ENCODE measurements at regions not wholly inside any gene's neighbourhood (a gene's known extent, or its start where the extent isn't known, plus 50 kb on each side); places are given as distances from the start of the nearest gene placed in this dataset.
A peak's percentile ranks its signal among the peaks of the same experiment; 100 is the strongest.

- no peak for DNase-seq
Measured at GRCh38 chr3:24646790-24647189, 152.1 kb upstream of the THRB start.

- no peak for DNase-seq
Measured at GRCh38 chr3:24648063-24648462, 153.4 kb upstream of the THRB start.

DNA sequence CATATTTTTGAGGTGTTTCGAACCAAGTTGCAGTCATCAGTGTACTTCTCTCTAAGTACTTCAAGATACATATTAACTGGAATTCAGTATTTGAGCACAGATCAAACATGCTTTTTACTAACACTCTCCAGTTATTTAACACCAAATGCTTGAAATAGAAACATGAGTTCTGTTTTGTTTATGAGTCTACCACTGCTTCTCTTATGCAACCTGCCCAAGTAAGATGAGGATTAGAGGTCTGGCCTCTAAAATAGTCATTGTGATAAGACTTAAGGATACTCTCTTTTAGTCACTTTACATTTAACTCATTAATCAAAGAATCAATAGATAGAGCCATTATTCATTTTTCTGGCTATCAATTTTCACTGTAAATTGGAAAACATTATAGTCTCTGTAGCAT, 156.2 kb upstream of the THRB start:
- DNase-seq, result no peak

DNA sequence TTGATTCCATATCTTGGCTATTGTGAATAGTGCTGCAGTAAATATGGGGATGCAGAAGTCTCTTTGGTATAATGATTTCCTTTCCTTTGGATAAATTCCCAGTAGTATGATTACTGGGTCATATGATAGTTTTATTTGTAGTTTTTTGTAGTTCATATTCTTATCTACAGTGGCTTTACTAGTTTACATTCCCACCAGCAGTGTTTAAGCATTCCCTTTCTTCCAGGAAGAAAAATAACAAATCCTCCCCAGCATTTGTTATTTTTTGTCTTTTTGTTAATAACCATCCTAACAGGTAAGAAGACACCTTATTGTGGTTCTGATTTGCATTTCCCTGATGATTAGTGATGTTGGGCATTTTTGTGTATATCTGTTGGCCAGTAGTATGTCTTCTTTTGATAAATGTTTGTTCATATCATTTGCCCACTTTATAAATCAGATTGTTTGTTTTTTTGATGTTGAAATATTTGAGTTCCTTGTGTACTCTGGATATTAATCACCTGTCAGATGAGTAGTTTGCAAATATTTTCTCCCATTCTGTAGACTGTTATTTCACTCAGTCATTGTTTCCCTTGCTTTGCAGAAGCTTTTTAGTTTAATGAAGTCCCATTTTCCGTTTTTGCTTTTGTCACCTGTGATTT, 163.3 kb upstream of the THRB start:
- DNase-seq, result no peak

GRCh38 chr3:24661175-24661584, 166.5 kb upstream of the THRB start:
- no peak for DNase-seq

- DNase-seq, result no peak
Measured at GRCh38 chr3:24662449-24663345, 168.0 kb upstream of the THRB start.

GRCh38 chr3:24663406-24663805, 168.8 kb upstream of the THRB start:
- no peak for DNase-seq

DNA sequence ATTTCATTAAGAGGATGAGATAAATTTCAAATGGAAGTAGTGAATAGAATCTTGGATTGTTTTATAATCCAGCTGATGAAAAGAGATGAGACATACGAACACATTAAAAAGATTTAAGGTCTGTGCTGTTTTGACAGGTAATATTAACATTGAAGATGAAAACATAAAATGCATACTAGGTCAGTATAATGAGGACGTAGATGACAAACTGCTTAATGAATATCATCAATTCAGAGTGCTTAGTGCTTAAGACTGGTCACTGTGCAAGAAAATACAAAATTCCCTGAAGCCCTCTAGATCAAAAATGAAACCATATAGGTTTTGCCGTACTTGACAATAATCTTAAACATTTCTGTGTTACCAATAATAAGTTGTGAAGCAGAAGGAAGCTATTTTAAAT, 173.4 kb upstream of the THRB start:
- no peak for DNase-seq

DNA sequence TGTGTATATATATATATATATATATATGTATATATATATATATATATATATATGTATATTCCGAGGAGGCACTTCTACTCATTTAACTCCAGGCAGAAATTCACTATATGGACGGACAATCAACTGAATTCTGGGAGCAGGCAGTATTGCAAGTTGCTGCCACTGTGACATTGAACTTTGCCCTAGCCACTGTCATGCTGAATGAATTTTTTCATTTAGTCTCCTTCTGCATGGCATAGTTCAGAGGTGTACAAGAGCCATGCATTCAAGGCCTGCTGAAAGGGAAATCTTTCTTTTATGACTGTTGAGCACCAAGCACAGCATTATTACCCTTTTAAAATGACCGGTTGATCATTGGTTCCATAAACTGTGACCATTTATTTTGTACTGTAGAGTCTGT, 176.2 kb upstream of the THRB start:
- DNase-seq, result no peak

DNA sequence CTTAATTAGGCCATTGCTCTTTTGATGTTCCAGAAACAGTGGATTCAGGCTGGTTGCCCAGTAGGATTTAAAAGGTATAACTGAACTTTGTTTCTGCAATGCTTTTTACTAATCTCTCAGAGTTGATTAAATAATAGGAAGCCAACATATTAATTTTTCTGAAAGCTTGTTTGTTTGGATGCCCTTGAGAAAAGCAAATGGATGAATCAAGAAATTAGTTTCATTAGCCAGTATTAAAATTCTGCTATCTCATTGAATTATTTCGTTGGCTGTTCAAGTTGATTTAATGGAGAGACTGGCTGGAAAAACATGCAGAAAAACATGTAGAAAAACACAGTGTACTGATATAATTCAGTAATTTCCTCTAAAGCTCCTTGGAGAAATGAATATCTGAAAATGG, 178.9 kb upstream of the THRB start:
- DNase-seq, result no peak

DNA sequence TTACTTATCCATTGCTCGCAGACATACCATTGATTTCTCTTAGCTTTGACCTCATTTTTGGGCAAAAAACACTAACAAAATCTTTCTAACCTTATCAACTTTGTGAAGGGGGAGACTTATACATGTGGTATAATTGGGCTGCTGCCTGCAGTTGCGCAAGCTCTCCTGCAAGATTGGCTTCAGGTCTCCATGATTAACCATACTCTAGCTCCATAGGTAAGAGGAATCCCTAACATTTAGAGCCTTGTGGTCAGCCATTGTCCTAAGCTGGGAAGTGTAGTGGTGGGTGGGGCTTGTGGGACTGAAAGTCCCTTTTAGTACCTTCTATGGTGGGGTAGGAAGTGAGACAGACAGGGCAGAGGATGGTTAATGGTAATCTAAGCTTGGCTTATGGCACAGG, 179.6 kb upstream of the THRB start:
- DNase-seq, result no peak

GRCh38 chr3:24678021-24678420, 183.4 kb upstream of the THRB start:
- no peak for DNase-seq

GRCh38 chr3:24678421-24678865, 183.8 kb upstream of the THRB start:
- DNase-seq, result peak; percentile 96

DNA sequence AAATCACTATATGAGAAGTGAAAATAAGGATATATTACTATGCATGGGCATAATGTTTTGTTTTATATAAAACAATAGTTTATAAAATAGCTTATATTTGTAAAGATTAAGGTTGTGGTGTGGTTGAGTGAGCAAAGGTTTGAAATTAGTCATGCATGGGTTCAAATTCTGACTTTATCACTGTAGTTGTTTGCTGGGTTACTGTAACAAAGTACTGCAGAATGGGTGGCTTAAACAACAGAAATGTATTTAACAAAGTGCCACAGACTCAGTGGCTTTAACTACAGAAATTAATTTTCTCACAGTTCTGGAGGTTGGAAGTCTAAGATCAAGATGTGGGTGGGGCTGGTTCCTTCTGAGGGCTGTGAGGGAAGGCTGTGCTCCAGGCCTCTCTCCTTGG, 184.8 kb upstream of the THRB start:
- no peak for DNase-seq

DNA sequence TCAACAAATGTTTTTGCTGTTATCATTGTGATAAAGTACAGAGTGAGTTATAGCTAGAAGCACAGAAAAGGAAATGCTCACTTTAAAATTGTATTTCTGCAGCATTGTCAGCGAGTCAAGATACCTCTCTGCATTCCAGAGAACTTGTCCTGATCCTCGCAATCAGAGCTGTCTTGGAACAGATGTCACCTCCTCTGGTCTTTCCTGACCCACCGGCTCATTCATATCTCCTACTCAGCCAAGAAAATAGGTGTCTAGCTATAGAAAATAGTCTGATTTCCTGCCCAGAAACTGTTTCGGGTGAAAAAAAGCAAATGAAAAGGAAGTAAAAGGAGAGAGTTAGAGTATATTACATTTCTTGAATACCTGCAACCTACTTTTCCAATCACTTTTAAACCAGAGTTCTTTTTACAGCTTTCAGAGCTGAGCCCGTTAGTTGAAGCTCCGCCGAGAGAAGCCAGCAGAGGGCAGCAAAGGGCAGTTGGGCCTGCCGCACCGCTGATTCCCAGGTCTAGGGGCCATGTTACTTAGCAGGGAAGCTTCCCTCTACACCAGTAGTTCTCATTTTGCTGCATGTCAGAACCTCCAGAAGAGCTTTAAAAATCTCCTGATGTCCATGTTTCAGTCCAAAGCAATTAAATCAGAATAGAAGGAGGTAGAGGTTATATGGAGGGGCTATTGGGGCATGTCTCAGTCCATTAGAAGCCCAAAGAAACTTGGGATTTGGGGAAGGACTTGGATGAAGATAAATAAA, 185.7 kb upstream of the THRB start:
- peak; percentile 53 for DNase-seq

DNA sequence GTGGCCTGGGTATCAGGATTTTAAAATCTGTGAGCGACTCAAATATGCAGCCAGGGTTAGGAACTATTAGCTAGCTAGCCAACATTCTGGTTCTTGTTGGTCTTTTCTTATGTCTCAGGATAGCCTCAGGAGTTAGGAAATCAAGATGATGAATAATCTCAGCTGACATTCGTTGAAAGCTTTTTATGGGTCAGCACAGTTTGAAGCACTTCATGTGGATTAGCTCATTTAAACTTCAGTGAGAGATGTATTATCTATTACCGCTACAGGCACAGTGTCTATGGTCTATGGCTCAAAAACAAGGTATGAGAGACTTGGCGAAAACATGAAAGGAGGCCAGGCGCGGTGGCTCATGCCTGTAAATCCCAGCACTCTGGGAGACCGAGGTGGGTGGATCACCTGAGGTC, 187.5 kb upstream of the THRB start:
- DNase-seq, result peak; percentile 93

- DNase-seq, result peak; percentile 76
Measured at GRCh38 chr3:24683090-24683489, 188.4 kb upstream of the THRB start.

- DNase-seq, result peak; percentile 78
Measured at GRCh38 chr3:24683633-24684384, 189.2 kb upstream of the THRB start.

- no peak for DNase-seq
Measured at GRCh38 chr3:24684506-24685023, 189.9 kb upstream of the THRB start.

DNA sequence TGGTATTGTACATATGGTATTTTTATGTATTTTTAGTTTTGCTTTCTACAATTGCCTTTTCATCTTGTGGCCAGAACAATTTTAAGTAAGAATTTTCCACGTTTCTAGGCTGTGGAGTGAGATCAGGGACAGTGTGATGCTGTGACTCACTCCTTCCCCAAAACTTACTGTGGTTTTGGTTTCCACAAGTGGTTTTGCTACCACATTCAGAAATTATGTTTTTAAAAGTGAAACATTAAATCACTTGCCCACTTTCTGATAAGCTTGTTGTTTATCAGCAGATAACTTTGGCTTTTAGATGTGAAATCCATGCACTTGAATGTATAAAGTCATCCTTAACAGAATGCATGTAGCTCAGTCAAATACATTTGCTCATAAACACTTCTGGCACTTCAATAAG, 192.2 kb upstream of the THRB start:
- DNase-seq, result peak; percentile 82

DNA sequence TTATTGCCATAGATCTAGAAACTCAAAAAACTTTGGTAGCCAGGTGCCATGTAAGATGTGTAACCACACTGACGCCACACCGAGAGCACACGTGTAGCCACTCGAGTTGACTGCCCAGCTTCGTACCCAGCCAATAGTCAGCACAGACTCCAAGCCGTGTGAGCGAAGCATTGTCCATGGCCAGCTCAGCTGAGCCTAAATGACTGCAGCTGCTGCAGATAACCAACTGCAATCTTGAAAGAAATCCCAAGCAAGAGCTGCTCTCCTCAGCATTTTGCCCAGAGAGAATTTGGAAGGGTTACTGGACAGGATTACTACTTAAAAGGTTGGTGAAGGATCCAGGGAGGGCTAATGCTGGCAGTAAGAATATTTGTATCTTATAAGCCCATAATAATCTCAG, 193.0 kb upstream of the THRB start:
- no peak for DNase-seq

DNA sequence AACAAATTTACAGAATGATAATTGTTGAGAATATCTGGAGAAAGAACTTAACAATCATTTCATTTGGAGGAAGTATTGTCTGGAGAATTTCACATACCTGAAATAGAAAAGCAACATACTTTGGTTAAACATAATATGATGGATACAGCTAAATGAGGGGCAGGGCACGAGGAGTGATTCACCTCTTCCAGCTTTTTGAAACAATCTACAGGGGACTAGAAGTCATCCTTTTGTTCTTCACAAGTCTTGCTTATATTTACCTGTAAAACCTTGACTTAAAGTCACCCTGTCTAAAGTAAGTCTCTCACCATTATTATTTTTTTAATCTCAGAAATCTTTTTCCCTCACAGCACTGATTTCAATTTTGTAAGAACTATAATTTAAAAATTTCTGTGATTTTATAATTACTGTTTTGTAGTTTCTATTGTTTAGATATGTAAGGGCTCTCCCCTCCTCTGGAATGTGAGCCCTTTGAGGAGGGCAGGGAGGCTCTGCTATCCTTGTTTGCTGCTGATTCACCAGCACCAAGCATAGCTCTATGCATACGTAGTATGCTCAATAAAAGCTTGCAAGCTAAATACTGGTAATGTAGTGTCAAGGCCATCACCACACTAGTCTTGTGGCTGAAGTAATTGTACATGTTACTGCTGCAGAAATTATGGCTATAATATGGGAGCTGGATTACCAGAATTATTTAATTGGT, 193.9 kb upstream of the THRB start:
- peak; percentile 64 for DNase-seq

Data from fibroblast of skin of right biceps (primary cell).